K562 (cell line): ENCODE measurements at regions not wholly inside any gene's neighbourhood (a gene's known extent, or its start where the extent isn't known, plus 50 kb on each side); places are given as distances from the start of the nearest gene placed in this dataset.

Experiments
- ATAC-seq: fragments of 200-7000 bp; cut with Tn5 transposase; 3 replicates; pipeline ENCODE4 v1.9.1; 2020; ENCODE audit warnings: moderate library complexity
- BruUV-seq: library from RNA; stranded (reverse); fragments of 400-500 nt; replicated peaks from 2 replicates; lab custom pipeline; 2021; lab: Mats Ljungman, UMichigan
- CTCF ChIA-PET: fragments of 300-600 bp; formaldehyde crosslinking; extraction: SDS; loops from one replicate; lab custom pipeline; 2021; ENCODE audit warnings: low intra/inter-chr PET ratio; lab: Yijun Ruan, JAX
- POLR2A ChIA-PET: fragments of 300-600, 350-650 bp; sonication (Branson Sonifier 250); formaldehyde crosslinking; extraction: SDS; loops from one replicate; lab custom pipeline; 2021; ENCODE audit warnings: antibody characterized with exemption, inconsistent platforms; lab: Yijun Ruan, JAX
- DNase-seq, 4 experiments: peaks; one replicate each; pipeline versions ENCODE4 v3.0.0 to v3.0.0-alpha.2; 2011 to 2018; ENCODE audit warnings: low spot score in 3 of 4, mixed read lengths in 3 of 4; ENCODE audit errors: extremely low read depth in 1 of 4
- FAIRE-seq: peaks from 2 replicates; lab custom pipeline; 2011; peaks lifted over from hg19 to GRCh38; lab: Jason Lieb, UNC
- H2AFZ ChIP-seq: 2 replicates; pipeline ENCODE4 v1.6.0; 2011; ENCODE audit warnings: low read depth, low read length, control low read depth, inconsistent platforms
- H3K27ac ChIP-seq: fragments of 200-600 bp; 3 replicates; pipeline ENCODE4 v1.8.0; 2011; ENCODE audit warnings: low read depth, mild to moderate bottlenecking, control low read depth, inconsistent platforms, low read length, moderate library complexity, mixed read lengths; ENCODE audit errors: extremely low read depth
- H3K27me3 ChIP-seq, 2 experiments: fragments of 300-600 bp in 1 of 2; 2 replicates in 1 of 2; 3 replicates in 1 of 2; pipeline versions ENCODE4 v1.6.0 to v1.8.0; 2011; ENCODE audit warnings: inconsistent platforms in 2 of 2, low read length in 2 of 2, mild to moderate bottlenecking in 1 of 2, mixed read lengths in 1 of 2, moderate library complexity in 1 of 2; ENCODE audit not compliant: control insufficient read depth in 2 of 2, insufficient read depth in 2 of 2
- H3K36me3 ChIP-seq: fragments of 300-600 bp; 3 replicates; pipeline ENCODE4 v1.8.0; 2011; ENCODE audit warnings: mild to moderate bottlenecking, low read length, inconsistent platforms; ENCODE audit not compliant: control insufficient read depth, insufficient read depth
- H3K4me1 ChIP-seq, 2 experiments: fragments of 200-600 bp in 1 of 2; replicated peaks in 1 of 2; 2 replicates in 1 of 2; 3 replicates in 1 of 2; pipeline versions ENCODE4 v1.5.1 to v1.8.0; 2011; ENCODE audit warnings: inconsistent platforms in 2 of 2, low read length in 2 of 2, mild to moderate bottlenecking in 1 of 2, mixed read lengths in 1 of 2, moderate library complexity in 1 of 2; ENCODE audit not compliant: control insufficient read depth in 2 of 2, insufficient read depth in 2 of 2
- H3K4me2 ChIP-seq: 2 replicates; pipeline ENCODE4 v1.6.1; 2011; ENCODE audit warnings: low read length, control low read depth, inconsistent platforms, mixed read lengths; ENCODE audit not compliant: insufficient read depth
- H3K4me3 ChIP-seq: fragments of 200-600 bp; sonication (generic), shearing (Covaris generic); 2 replicates; pipeline ENCODE4 v1.5.1; 2016; ENCODE audit warnings: control low read depth, inconsistent platforms
- H3K79me2 ChIP-seq: fragments of 200-600 bp; 3 replicates; pipeline ENCODE4 v1.8.0; 2011; ENCODE audit warnings: low read length, inconsistent platforms; ENCODE audit not compliant: control insufficient read depth, insufficient read depth
- H3K9ac ChIP-seq, 2 experiments: 2 replicates each; pipeline versions ENCODE4 v1.6.0 to v1.6.1; 2011; ENCODE audit warnings: low read depth in 2 of 2, low read length in 2 of 2, control low read depth in 1 of 2, inconsistent platforms in 1 of 2, mild to moderate bottlenecking in 1 of 2, mixed read lengths in 1 of 2; ENCODE audit not compliant: insufficient read depth in 1 of 2
- H3K9me1 ChIP-seq: one replicate; pipeline ENCODE4 v1.6.0; 2011; ENCODE audit warnings: inconsistent platforms, mild to moderate bottlenecking, low read length, moderate library complexity; ENCODE audit not compliant: control insufficient read depth, insufficient read depth
- H3K9me3 ChIP-seq: replicated peaks from 2 replicates; pipeline ENCODE4 v1.5.1; 2011; ENCODE audit warnings: low read depth, low read length, inconsistent platforms; ENCODE audit not compliant: control insufficient read depth, insufficient read depth
- H4K20me1 ChIP-seq: replicated peaks from 2 replicates; pipeline ENCODE4 v1.6.1; 2011; ENCODE audit warnings: low read length, inconsistent platforms, mixed read lengths; ENCODE audit not compliant: control insufficient read depth, insufficient read depth
- ASH1L ChIP-seq: fragments of 450-650 bp; IDR thresholded peaks from 2 replicates; pipeline ENCODE4 v1.6.1; 2018; ENCODE audit warnings: borderline replicate concordance, mild to moderate bottlenecking, low read depth; ENCODE audit not compliant: partially characterized antibody
- ATF1 ChIP-seq, 2 experiments: fragments of 450-650 bp in 1 of 2; IDR thresholded peaks; 2 replicates each; pipeline ENCODE4 v1.6.1; 2016; ENCODE audit warnings: missing compliant biosample characterization in 1 of 2, missing genetic modification characterization in 1 of 2
- BACH1 ChIP-seq: fragments of 200-800 bp; sonication (Bioruptor generic); IDR thresholded peaks from 2 replicates; pipeline ENCODE4 v1.6.1; 2016; ENCODE audit warnings: missing genetic modification characterization, missing compliant biosample characterization
- DEAF1 ChIP-seq: fragments of 450-650 bp; formaldehyde crosslinking; IDR thresholded peaks from 2 replicates; pipeline ENCODE4 v1.4.0; 2020; ENCODE audit warnings: mild to moderate bottlenecking, moderate library complexity
- FOS ChIP-seq: IDR thresholded peaks from 3 replicates; pipeline ENCODE4 v1.6.1; 2011; ENCODE audit not compliant: insufficient read length; ENCODE audit errors: extremely low read depth
- MBD2 ChIP-seq: sonication (generic); IDR thresholded peaks from 2 replicates; pipeline ENCODE4 v1.6.1; 2016; ENCODE audit warnings: low read depth, borderline replicate concordance
- NFYB ChIP-seq: IDR thresholded peaks from 2 replicates; pipeline ENCODE4 v1.6.1; 2011; ENCODE audit warnings: mild to moderate bottlenecking, moderate library complexity; ENCODE audit not compliant: insufficient read length; ENCODE audit errors: extremely low read depth
- NRF1 ChIP-seq, 2 experiments: fragments of 450-650 bp; IDR thresholded peaks in 1 of 2; conservative IDR thresholded peaks in 1 of 2; 2 replicates each; pipeline ENCODE4 v1.6.1; 2014; ENCODE audit warnings: mild to moderate bottlenecking in 2 of 2
- PCBP2 ChIP-seq: fragments of 200-400 bp; formaldehyde crosslinking; IDR thresholded peaks from 2 replicates; pipeline ENCODE4 v1.6.1; 2018; ENCODE audit warnings: low read length, low read depth, mild to moderate bottlenecking, moderate library complexity; ENCODE audit not compliant: poor library complexity, severe bottlenecking
- POLR2H ChIP-seq: IDR thresholded peaks from 2 replicates; pipeline ENCODE4 v1.6.1; 2016; ENCODE audit warnings: missing genetic modification characterization, low read depth, mild to moderate bottlenecking, control low read depth, missing compliant biosample characterization, moderate library complexity
- RB1 ChIP-seq: fragments of 450-650 bp; IDR thresholded peaks from 2 replicates; pipeline ENCODE4 v1.6.1; 2017; ENCODE audit warnings: low read depth, mild to moderate bottlenecking
- SRF ChIP-seq, 2 experiments: fragments of 250-450, 450-650 bp in 1 of 2; sonication (Bioruptor Pico) in 1 of 2; sonication (generic) in 1 of 2; formaldehyde crosslinking; IDR thresholded peaks; 2 replicates each; pipeline versions ENCODE4 v1.5.0 to v1.5.1; 2020 to 2022; ENCODE audit warnings: mild to moderate bottlenecking in 1 of 2, missing genetic modification reagents in 1 of 2
- ZNF175 ChIP-seq: fragments of 200-800 bp; sonication (Bioruptor generic); IDR thresholded peaks from 2 replicates; pipeline ENCODE4 v1.6.1; 2016; ENCODE audit warnings: low read depth, mild to moderate bottlenecking, missing genetic modification characterization, missing compliant biosample characterization
- ZNF561 ChIP-seq: fragments of 450-650 bp; formaldehyde crosslinking; conservative IDR thresholded peaks from 2 replicates; pipeline ENCODE4 v1.4.0; 2020; ENCODE audit warnings: mild to moderate bottlenecking, moderate library complexity
- WGBS: fragments of 100-300 bp; shearing (Covaris generic); methylation state at CpG from one replicate; pipeline ENCODE4 v1.1.6; 2016; ENCODE audit warnings: low coverage, mixed read lengths; ENCODE audit not compliant: insufficient coverage; ENCODE audit errors: missing lambda C conversion rate; 5-methylcytosine and 5-hydroxymethylcytosine counted together
- in situ Hi-C: fragments of 300-500 bp; cut with MboI; formaldehyde crosslinking; loops from 4 replicates; pipeline ENCODE4 v1.15.0; 2018; ENCODE audit warnings: inconsistent platforms, mixed read lengths
- intact Hi-C: fragments of 100-400 bp; cut with micrococcal nuclease; formaldehyde crosslinking; loops from 2 replicates; pipeline ENCODE4 v1.14.2; 2022
- TF ChIP-seq, protein P1 (sequence below): fragments of 250-450 bp; sonication (Bioruptor Pico); IDR thresholded peaks from 2 replicates; pipeline ENCODE4 v1.9.0; 2021; ENCODE audit warnings: mild to moderate bottlenecking, inconsistent platforms
- TF ChIP-seq, protein P2 (sequence below), 2 experiments: fragments of 250-450 bp in 1 of 2; fragments of 450-650 bp in 1 of 2; sonication (Bioruptor Pico) in 1 of 2; IDR thresholded peaks; 2 replicates each; pipeline versions ENCODE4 v1.6.1 to v1.8.0; 2016 to 2021; ENCODE audit warnings: mild to moderate bottlenecking in 2 of 2, moderate library complexity in 2 of 2, missing compliant biosample characterization in 1 of 2, missing genetic modification characterization in 1 of 2

GRCh38 chr21:43352568-43353281 lies 74.2 kb downstream of the SIK1 start:
- DNase-seq, result peak; percentile 54 to 91 (median 86)
- BruUV-seq, result no TSS peak
- Histone ChIP-seq H3K9me1 (no peaks in the 10 kb centered on the region), H2AFZ (no peak overlapping the region), H3K9me3 (no peaks in the 10 kb centered on the region), H3K4me3 (no peak overlapping the region), H4K20me1 (peaks cover 4% of the 10 kb centered on the region; the same call in 1 of the 2 replicates), H3K27ac (no peak overlapping the region), H3K9ac (no peak overlapping the region), H3K27me3 (peaks cover 48 to 88% of the 10 kb centered on the region in 2 experiments), H3K79me2 (no peaks in the 10 kb centered on the region), H3K36me3 (no peaks in the 10 kb centered on the region), H3K4me2 (no peak overlapping the region), H3K4me1 (peaks cover 0 to 12% of the 10 kb centered on the region in 2 experiments; a peak in 1 of 5 replicates)
- in situ Hi-C loops, result no loop called here
- 28% methylated on average over 16 of the region's 16 CpGs for WGBS
- peak; percentile 77 for ATAC-seq
- ChIA-PET POLR2A (interaction anchor here (1.1 kb wide), 1 partner anchor 30 kb away, joined by 3 read pairs; no protein-coding TSS in a partner anchor), CTCF (no interaction called here)
- peak; percentile 72 for FAIRE-seq
- intact Hi-C loops, result no loop called here
- TF ChIP-seq ZNF561 (no peak), DEAF1 (CRISPR knock-in tag) (no peak), NFYB (peak; percentile 70), POLR2H (no peak), NRF1 (conservative IDR thresholded peaks at IDR 0.05 in 1 of 2, IDR thresholded peaks at IDR 0.05 in 1 of 2) (peak; percentile 72 to 75), ATF1 (CRISPR knock-in tag; IDR thresholded peaks at IDR 0.05) (no peak), ATF1 (tag; IDR thresholded peaks at IDR 0.05) (peak; percentile 75), SRF (CRISPR knock-in tag; IDR thresholded peaks at IDR 0.05) (no peak), RB1 (no peak), MBD2 (peak; percentile 71; the same call in 1 of the 2 replicates), PCBP2 (no peak), ASH1L (peak; percentile 88), FOS (peak; percentile 88), BACH1 (tag) (peak; percentile 66; the same call in 1 of the 2 replicates), ZNF175 (CRISPR knock-in tag) (peak; percentile 71; the same call in 1 of the 2 replicates)
- TF ChIP-seq, protein P1, sequence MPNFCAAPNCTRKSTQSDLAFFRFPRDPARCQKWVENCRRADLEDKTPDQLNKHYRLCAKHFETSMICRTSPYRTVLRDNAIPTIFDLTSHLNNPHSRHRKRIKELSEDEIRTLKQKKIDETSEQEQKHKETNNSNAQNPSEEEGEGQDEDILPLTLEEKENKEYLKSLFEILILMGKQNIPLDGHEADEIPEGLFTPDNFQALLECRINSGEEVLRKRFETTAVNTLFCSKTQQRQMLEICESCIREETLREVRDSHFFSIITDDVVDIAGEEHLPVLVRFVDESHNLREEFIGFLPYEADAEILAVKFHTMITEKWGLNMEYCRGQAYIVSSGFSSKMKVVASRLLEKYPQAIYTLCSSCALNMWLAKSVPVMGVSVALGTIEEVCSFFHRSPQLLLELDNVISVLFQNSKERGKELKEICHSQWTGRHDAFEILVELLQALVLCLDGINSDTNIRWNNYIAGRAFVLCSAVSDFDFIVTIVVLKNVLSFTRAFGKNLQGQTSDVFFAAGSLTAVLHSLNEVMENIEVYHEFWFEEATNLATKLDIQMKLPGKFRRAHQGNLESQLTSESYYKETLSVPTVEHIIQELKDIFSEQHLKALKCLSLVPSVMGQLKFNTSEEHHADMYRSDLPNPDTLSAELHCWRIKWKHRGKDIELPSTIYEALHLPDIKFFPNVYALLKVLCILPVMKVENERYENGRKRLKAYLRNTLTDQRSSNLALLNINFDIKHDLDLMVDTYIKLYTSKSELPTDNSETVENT, result no peak
- TF ChIP-seq, protein P2, sequence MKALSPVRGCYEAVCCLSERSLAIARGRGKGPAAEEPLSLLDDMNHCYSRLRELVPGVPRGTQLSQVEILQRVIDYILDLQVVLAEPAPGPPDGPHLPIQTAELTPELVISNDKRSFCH (CRISPR knock-in tag; IDR thresholded peaks at IDR 0.05), result no peak
- TF ChIP-seq, protein P2 (tag; IDR thresholded peaks at IDR 0.05), result 0 out of 2 replicates have a peak, but pooled peaks have one; percentile 31
